IPS DF 19.7 (cell line): ENCODE measurements at regions not wholly inside any gene's neighbourhood (a gene's known extent, or its start where the extent isn't known, plus 50 kb on each side); places are given as distances from the start of the nearest gene placed in this dataset.

Experiments
- DNase-seq: peaks from one replicate; pipeline ENCODE4 v3.0.0-alpha.2; 2013; ENCODE audit warnings: low read depth, low spot score

DNA sequence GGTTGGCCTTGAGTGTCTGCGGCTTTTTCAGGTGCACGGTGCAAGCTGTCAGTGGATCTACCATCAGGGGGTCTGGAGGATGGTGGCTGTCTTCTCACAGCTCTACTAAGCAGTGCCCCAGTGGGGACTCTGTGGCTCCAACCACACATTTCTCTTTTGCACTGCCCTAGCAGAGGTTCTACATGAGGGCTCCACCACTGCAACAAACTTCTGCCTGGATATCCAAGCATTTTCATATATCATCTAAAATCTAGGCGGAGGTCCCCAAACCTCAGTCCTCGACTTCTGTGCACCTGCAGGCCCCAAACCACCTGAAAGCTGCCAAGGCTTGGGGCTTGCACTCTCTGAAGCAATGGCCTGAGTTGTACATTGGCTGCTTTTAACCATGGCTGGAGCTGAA, 601.5 kb downstream of the MTRR start:
- no peak for DNase-seq

DNA sequence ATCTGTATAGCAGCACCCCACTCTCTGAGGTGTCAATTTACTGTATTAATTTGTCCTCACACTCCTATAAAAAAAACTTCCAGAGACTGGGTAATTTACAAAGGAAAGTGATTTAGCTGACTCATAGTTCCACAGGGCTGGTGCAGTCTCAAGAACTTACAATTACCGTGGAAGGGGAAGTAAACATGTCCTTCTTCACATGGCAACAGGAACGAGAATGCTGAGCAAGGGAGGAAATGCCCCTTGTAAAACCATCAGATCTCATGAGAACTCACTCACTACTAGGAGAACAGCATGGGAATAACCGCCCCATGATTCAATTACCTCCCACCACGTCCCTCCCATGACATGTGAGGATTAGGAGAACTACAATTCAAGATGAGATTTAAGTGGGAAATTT, 602.6 kb downstream of the MTRR start:
- DNase-seq = no peak

DNA sequence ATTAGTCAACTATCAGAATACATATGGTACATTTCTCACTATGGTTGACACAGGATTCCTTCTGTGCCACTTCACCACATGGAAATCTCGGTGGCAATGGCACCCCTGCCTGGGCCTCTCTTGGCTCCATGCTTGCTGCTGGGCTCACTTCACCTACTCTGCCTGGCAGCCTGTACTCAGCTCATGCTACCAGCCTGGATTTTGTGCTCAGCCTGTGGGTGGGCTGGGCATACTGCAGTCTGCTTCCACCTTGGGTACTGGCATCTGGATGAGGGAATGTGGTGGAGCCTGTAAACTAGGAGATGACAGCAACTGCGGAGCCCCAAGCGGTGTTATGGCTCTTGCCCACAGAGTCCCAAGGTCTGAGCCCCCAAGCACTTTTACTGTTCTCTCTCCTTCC, 604.1 kb downstream of the MTRR start:
- no peak for DNase-seq

DNA sequence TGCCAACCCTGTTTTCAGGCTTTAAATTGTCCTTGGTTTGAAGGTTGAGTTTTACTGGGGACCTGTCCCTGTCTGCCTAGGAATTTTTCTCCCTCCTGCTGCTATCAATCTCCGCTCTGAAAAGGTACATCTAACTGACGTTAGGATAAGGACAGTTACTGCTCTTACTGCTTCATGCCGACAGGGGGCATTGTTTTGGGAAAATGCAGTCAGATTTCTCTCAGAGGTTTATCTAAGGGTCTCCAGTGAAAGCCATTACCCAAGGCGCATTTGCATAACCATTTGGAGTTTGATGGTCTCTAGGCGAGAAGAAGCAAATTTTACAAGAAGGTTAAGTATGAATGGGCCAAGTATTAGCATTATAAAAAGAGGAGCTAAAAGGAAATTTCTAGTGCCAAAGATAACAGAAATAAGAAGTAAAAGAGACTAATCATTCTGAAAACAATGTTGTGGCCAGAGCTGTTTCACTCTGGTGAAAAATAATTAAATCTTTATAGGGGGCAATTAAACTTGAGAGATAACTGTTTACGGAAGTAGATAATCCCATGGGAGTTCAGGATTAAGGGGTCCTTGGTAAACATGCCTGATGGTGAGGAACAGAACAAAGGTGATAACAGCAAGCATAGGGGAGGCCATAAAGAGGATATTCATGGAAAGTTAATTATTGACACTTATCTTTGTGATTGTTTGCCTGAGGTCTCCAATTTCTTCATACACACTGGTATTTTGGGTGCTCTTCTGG, 605.0 kb downstream of the MTRR start:
- peak; percentile 30 for DNase-seq

DNA sequence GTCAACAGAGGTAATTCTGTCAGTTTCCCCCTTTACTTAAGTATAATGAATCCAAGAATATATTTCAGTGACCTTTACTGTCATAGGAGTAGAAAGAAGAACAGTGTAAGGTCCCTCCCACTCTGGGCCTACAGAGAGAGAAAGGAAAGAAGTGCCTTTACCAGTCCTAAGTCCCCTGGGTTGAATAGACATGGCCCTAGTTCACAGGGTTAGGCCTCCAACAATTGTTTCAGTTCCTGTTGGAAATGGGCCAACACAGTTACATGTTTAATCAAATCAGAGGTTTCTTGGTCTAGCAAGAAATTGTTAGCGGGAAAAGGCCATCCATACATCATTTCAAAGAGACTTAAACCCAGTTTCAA, 605.6 kb downstream of the MTRR start:
- no peak for DNase-seq

DNA sequence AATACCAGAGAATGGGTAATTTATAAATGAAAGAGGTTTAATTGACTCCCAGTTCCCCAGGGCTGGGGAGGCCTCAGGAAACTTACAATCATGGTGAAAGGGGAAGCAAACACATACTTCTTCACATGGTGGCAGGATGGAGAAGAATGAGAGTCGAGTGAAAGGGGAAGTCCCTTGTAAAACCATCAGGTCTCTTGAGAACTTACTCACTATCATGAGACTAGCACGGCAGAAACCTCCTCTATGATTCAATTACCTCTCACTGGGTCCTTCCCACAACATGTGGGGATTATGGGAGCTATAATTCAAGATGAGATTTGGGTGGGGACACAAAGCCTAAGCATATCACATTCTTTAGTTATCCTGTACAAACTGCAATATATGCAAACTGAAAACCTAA, 609.4 kb downstream of the MTRR start:
- no peak for DNase-seq

DNA sequence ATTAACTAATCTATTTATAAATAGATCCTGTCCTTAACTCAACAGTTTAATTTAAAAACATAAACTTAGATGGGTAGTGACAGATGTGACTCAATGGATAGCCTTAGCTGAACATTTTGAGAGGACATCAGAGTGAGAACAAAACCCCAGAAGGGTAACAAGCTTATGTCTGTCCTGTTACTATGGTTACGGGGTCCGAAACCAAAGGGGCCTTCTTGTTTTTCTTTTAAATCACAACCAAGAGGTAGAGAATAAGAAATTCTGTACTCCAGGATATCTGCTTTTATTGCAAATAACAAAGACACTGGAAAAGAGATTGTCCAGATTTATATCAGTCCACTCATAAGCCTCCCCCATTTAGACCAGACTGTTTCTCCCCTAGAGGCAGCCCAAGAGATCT, 612.1 kb downstream of the MTRR start:
- DNase-seq = no peak

DNA sequence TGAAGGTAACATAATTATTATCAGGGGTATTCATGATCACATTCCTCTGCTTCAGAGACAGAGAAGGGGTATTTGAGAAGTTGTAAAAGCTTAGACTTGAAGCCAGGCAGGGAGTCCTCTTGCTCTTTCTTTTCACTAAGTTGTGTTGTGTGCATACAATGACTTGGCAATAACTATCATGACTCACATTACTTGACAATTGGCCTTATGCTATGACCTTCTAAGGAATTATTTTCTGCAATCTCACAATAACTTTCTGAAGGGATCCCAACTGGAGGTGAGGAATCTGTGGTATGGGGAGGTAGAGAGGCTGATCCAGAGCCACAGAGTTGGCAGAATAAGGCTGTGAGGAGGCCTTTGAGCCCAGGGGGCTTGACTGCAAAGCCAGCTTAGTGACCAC, 622.3 kb downstream of the MTRR start:
- no peak for DNase-seq

DNA sequence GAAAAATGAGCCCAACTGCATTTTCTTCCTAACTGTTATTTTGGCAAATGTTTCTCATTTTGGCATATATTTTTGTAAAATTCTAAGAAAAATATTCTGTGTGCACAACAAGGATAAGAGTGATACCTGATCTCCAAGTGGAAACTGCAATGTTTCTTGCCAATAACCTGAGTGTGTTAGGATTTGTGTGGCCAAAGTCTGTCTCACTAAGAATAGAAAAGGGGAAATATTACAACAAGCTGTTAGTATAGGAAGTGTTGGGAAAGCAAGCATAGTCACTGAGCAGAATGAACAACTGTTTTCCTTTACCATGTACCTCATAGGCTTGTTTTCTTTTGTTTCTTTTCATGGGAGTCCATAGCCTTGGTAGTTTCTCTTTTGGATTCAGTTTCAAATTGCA, 624.2 kb downstream of the MTRR start:
- no peak for DNase-seq

DNA sequence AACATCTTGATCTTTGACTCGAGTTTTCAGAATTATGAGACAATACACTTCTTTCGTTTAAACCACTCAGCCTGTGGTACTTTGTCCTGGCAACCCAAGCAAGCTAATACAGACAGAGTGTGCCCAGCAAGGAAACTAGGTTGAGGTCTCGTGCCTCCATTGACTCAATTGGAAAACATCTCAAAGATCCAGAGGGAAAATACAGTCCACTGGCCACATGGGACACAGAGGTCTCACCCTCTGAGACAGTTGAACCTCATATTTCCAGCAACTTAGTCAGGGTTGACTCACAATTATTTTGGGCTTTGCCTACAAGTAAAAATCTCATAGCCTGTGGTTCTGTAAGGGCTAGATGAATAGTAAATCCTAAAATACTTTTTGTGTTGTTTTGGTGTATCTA, 631.5 kb downstream of the MTRR start:
- DNase-seq = no peak

DNA sequence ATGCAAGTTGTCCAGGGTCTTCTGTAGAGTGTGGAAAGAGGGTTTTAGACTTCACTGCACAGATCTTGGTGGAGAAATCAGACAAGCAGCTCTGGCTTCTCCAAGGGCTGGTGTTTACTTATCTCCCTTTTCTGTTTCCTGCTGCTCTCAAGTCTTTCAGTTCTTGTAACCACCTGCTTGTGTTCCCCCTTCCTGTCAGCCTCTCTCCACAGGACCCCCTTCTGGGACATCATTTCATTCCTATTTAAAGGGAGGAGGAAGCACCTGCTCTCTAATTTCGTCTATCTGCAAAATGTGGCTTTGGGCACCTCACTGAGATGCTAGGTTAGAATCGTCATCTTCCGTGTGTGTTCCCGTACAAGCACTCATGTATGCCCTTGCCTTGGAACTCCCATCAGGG, 636.2 kb downstream of the MTRR start:
- DNase-seq = no peak

DNA sequence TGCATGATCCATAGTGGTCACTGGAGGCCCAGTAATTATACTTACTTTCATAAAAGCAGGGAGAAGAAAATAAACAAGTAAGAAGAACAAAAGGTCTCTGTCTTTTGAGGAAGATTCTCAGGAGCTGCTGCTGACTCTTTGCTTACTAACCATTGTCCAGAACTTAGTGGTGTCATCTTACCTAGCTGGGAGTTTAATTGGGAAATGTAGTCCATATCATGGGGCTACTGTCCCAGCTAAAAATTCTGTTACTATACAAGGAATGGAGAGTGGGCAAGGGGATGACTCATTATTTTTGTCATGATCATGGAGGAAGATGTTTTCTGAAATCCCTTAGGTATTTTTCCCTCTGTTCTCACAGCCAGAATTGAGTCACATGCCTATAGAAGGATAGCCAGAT, 639.3 kb downstream of the MTRR start:
- DNase-seq = no peak

DNA sequence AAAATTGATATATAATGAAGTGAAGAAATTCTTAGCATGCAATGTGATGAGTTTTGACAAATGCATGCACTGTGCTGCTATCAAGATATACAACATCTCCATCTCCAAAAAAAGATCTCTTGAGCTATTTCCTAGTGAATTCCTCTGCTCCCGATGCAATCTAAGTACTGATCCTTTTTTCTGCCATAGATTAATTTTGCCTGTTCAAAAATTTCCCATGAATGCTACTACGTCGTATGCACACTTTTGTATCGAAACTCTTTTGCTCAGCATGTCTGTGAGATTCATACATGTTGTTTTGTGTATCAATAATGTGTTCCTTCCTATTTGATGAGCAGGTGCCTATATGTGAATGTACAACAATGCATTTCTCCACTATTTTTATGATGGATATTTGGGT, 647.4 kb downstream of the MTRR start:
- no peak for DNase-seq

DNA sequence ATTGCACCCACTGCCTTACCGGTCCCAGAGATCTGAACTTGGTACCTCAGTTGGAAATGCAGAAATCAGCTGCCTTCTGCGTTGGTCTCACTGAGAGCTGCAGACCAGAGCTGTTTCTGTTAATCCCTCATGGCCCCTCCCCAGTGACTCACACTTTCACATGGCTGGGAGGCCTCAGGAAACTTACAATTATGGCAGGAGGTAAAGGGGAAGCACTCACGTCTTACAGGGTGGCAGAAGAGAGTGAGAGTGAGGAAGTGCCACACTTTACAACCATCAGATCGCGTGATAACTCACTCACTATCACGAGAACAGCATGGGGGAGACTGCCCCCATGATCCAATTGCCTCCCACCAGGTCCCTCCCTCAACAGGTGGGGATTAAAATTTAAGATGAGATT, 648.5 kb downstream of the MTRR start:
- no peak for DNase-seq

DNA sequence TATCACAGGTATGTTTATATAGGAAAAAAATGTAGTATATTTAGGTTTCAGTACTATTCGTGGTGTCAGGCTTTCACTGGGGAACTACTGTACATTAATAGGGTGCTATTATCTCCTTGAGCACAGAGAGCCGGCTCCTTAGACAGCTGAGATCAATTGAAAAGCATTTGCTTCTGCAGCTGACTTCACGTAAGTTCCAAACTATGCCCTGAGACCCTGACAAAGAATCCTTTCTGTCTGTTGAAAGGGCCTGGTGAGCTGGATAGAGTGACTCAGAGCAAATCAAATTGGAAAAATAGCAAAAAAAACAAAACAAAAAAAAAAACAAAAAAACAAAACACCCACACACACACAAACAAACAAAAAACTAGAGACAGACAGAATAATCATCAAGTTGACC, 652.0 kb downstream of the MTRR start:
- no peak for DNase-seq

DNA sequence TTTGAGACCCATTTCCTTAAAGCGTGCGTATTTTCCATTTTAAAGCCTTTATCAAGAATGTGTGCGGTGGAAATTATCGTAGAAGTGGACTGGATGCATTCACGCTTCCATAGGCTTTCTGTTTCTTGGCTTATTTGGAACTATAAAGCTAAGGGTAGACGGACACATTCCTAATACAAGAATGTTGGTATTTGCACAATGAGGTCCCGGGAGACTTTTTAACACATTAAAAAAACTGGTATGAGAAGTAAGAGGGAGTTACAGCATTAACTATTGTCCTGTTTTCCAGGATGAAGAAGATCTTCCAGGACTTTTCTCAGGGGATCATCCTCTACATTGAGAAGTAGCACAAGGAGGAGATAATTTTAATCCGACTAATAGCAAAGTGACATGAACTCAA, 653.0 kb downstream of the MTRR start:
- no peak for DNase-seq

DNA sequence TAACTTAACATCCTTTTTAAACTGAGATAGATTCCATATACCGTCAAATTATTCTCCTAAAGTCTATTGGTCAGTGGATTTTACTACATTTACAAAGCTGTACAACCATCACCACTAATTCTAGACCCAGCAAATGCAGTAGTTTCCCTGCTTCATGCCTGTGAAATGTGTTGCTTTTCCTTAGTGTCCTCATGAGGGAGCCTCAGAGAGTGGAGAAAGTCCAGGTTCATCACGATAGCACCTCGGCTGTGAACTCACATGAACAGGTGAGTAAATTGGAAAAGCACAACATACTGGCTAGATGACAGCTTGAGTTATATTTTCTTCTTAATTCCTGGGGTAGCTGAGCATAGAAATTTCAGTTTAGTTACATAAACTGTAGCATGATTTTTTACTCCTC, 653.7 kb downstream of the MTRR start:
- DNase-seq = no peak

DNA sequence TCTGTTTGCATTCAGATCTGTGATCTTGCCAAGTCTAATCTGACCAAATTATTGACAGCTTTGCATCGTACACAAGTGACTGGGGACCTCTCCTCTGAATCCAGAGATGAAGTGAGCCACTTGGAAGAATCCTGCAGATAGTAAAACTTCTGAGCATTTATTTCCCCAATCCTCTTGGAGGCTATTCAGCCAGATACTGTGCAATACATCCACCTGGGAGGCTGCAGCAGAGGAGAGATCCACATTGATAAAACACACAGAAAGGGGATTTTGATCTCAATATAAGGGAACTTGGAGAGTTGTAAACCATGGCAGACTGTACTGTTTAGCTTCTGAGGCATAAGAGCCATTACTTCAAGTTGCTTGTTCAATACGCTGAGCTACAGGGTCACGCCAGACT, 654.6 kb downstream of the MTRR start:
- no peak for DNase-seq

DNA sequence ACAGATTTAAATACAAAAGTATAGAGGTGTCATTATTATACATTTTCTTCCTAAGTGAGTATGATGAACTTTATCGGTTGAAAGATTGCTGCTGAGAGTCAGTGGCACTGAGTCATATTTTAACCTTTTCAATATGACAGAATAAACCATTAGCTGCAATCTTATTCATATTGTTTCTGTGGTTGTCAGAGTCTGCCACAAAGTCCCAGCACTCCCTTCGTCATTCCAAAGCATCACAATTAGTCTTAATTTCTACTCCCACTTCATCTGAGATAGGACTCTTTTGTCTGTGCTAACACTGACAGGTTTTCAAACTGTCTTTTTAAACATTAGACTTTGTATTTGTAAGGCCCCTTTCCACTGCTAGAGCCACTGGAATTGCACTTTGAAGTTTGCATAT, 656.9 kb downstream of the MTRR start:
- no peak for DNase-seq

DNA sequence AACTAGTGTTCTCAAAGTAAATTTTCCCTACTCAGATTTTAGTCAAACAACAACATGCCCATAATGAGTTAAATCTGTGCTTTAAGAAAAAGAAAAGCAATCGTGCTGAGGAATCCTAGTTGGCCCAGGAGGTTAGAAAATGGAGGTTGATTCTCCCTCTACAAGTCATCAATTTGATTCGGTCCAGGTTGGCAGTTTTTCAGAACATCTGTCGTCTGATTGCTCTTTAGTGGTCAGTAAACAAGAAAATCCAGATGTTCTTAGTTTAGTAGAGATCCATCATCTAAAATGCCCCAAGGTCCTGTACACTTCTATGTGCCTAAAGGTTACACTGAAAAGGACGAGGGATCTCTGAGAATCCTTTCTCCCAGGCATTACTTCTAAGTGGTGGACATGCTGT, 659.2 kb downstream of the MTRR start:
- DNase-seq = no peak

DNA sequence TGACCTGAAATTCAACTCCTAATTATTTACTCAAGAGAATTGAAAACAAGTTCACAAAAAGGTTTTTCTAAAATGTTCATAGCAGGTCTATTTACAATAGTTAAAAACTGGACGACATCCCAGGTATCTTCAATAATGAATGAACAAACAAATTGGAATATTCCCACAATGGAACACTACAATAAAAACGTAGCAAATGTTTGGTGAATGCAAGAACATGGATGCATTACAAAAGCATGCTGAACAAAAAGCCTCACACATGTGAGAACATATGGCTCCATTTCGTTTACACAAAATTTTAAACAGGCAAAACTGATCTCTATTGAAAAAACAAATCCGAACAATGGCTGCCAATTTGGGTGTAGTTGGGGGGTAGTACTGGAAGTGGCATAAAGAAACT, 669.9 kb downstream of the MTRR start:
- no peak for DNase-seq

DNA sequence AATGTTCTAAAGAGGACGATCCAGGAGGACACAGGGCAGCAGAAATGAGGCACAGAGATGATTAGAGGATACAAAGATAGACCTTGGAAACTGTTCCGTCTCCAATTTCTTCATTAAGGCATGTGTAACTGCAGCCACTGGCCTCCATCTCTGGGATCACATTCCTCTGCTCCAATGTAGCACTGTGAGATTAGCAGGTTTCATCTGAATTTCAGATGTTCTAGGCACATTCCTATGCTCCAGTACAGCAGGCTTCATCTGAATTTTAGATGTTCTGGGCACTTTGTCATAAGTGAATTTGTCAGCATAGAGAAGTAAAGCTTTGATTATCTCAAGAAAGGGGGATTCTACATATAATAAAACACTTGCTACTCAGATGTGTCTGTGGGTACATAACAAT, 671.4 kb downstream of the MTRR start:
- no peak for DNase-seq

DNA sequence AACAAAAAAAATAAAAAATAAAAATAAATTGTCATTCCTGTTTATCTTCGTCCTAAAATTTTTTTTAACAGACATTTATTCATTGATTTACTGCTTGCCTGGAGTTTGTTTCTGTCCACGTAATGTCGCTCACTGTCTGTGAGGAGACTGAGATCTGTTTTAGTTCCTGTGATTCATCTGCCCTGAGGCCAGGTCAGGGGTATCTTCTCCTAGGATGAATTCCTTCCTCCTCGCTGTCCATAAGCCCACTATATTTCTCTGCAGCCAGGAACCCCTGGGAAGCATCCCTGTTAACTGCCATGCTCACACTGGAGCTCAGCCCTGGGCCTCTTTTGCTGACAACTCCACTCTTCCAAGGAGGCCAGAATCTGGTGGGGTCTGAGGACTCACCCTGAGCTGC, 682.0 kb downstream of the MTRR start:
- no peak for DNase-seq

DNA sequence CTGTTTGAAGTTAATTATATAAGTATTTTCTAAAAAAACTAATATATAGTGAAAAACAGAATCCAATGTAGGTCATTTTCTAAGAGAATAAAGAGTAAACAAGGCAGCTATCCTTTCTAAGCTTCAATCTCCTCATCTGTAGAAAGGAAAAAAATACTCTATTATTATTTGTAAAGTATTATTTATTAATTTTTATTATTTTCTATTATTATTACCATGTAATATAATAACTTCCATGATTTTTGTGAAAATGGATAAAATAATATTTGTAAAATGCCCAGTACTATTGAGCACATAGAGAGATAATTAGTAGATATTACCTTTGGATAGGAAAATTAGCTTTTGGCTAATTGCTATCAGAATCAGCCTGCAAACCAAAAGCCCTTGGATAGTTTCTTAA, 684.4 kb downstream of the MTRR start:
- DNase-seq = no peak
